SK-N-MC (cell line): ENCODE measurements at regions not wholly inside any gene's neighbourhood (a gene's known extent, or its start where the extent isn't known, plus 50 kb on each side); places are given as distances from the start of the nearest gene placed in this dataset.

Source experiments
- EZH2 ChIP-seq: fragments of 200-600 bp; sonication (generic); IDR thresholded peaks from one replicate; pipeline ENCODE4 v1.6.1; 2017; ENCODE audit warnings: antibody characterized with exemption
- POLR2AphosphoS5 ChIP-seq: IDR thresholded peaks from 2 replicates; pipeline ENCODE4 v1.6.1; 2012; ENCODE audit warnings: mild to moderate bottlenecking, low read depth, low read length, borderline replicate concordance

DNA sequence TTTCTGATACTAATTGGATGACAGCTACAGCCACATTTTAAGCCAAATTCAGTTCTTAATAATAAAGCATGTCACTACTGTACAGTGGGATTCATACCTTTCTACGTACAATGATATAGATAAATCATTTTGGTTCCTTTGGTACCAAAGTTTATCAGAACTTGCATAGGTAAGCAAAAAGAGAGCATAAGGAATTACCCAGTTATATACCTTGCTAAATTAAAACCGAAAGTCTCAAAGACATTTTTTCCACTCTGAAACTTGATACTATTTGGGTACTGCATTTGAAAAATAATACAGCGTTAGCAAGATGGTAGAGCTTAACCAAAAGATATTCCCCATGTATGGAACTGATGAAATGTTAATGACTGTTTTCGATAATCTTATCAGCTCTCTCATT lies 400.9 kb upstream of the ADGRL3 start:
- TF ChIP-seq EZH2 (no peak), POLR2AphosphoS5 (no peak)
